HuH-7 (cell line): ENCODE measurements at regions not wholly inside any gene's neighbourhood (a gene's known extent, or its start where the extent isn't known, plus 50 kb on each side); places are given as distances from the start of the nearest gene placed in this dataset.
"Not testable (repeated sequence)": the region's sequence is repeated elsewhere in the genome, so short reads cannot be mapped to it uniquely, and the experiment has no call there.

ENCODE experiments used
- DNase-seq: peaks from one replicate; pipeline ENCODE4 v3.0.0; 2011; ENCODE audit warnings: low spot score

- no peak for DNase-seq
Observed at GRCh38 chr2:109048163-109048562, 59.1 kb upstream of the EDAR start.

- DNase-seq, result not testable (repeated sequence)
Observed at GRCh38 chr2:109047569-109047968, 58.5 kb upstream of the EDAR start.

GRCh38 chr2:109046925-109047508, 58.0 kb upstream of the EDAR start:
- no peak for DNase-seq

GRCh38 chr2:109045505-109045904, 56.5 kb upstream of the EDAR start:
- no peak for DNase-seq

- DNase-seq, result no peak
Observed at GRCh38 chr2:109038992-109039391, 50.0 kb upstream of the EDAR start.
